ENCODE measurements at regions not wholly inside any gene's neighbourhood (a gene's known extent, or its start where the extent isn't known, plus 50 kb on each side); places are given as distances from the start of the nearest gene placed in this dataset.
"Not testable (repeated sequence)": the region's sequence is repeated elsewhere in the genome, so short reads cannot be mapped to it uniquely, and the experiment has no call there.

- no peak for DNase-seq (ENCODE audit: low spot score)
Observed at GRCh38 chr5:105907016-105907415, 1763.7 kb downstream of the EFNA5 start.

GRCh38 chr5:105905392-105905791 lies 1765.3 kb downstream of the EFNA5 start:
- DNase-seq (ENCODE audit: low spot score) = no peak

GRCh38 chr5:105903069-105903468 lies 1767.7 kb downstream of the EFNA5 start:
- no peak for DNase-seq (ENCODE audit: low spot score)

- no peak for DNase-seq (ENCODE audit: low spot score)
Observed at GRCh38 chr5:105899726-105900125, 1771.0 kb downstream of the EFNA5 start.

GRCh38 chr5:105898183-105898582 lies 1772.6 kb downstream of the EFNA5 start:
- no peak for DNase-seq (ENCODE audit: low spot score)

GRCh38 chr5:105885266-105885665 lies 1785.5 kb downstream of the EFNA5 start:
- no peak for DNase-seq (ENCODE audit: low spot score)

GRCh38 chr5:105882956-105883481 lies 1787.7 kb downstream of the EFNA5 start:
- DNase-seq (ENCODE audit: low spot score) = no peak

- DNase-seq (ENCODE audit: low spot score) = no peak
Observed at GRCh38 chr5:105878402-105878801, 1792.3 kb downstream of the EFNA5 start.

- no peak for DNase-seq (ENCODE audit: low spot score)
Observed at GRCh38 chr5:105877592-105877991, 1793.1 kb downstream of the EFNA5 start.

GRCh38 chr5:105874316-105874715 lies 1796.4 kb downstream of the EFNA5 start:
- no peak for DNase-seq (ENCODE audit: low spot score)

- no peak for DNase-seq (ENCODE audit: low spot score)
Observed at GRCh38 chr5:105872569-105873270, 1798.0 kb downstream of the EFNA5 start.

- no peak for DNase-seq (ENCODE audit: low spot score)
Observed at GRCh38 chr5:105868038-105868780, 1802.5 kb downstream of the EFNA5 start.

GRCh38 chr5:105865834-105866233 lies 1804.9 kb downstream of the EFNA5 start:
- no peak for DNase-seq (ENCODE audit: low spot score)

- not testable (repeated sequence) for DNase-seq (ENCODE audit: low spot score)
Observed at GRCh38 chr5:105859350-105859749, 1811.4 kb downstream of the EFNA5 start.

GRCh38 chr5:105849701-105850100 lies 1821.0 kb downstream of the EFNA5 start:
- no peak for DNase-seq (ENCODE audit: low spot score)

- DNase-seq (ENCODE audit: low spot score) = no peak
Observed at GRCh38 chr5:105840800-105841199, 1829.9 kb downstream of the EFNA5 start.

GRCh38 chr5:105836887-105837286 lies 1833.8 kb downstream of the EFNA5 start:
- DNase-seq (ENCODE audit: low spot score) = no peak

- DNase-seq (ENCODE audit: low spot score) = no peak
Observed at GRCh38 chr5:105836268-105836667, 1834.5 kb downstream of the EFNA5 start.

- no peak for DNase-seq (ENCODE audit: low spot score)
Observed at GRCh38 chr5:105828821-105829220, 1841.9 kb downstream of the EFNA5 start.

GRCh38 chr5:105821800-105822199 lies 1848.9 kb downstream of the EFNA5 start:
- no peak for DNase-seq (ENCODE audit: low spot score)

- DNase-seq (ENCODE audit: low spot score) = no peak
Observed at GRCh38 chr5:105817914-105818313, 1852.8 kb downstream of the EFNA5 start.

- no peak for DNase-seq (ENCODE audit: low spot score)
Observed at GRCh38 chr5:105817416-105817815, 1853.3 kb downstream of the EFNA5 start.

GRCh38 chr5:105816961-105817360 lies 1853.8 kb downstream of the EFNA5 start:
- no peak for DNase-seq (ENCODE audit: low spot score)
